ENCODE measurements at regions not wholly inside any gene's neighbourhood (a gene's known extent, or its start where the extent isn't known, plus 50 kb on each side); places are given as distances from the start of the nearest gene placed in this dataset.
A peak's percentile ranks its signal among the peaks of the same experiment; 100 is the strongest.

- Histone ChIP-seq H3K4me3 (ENCODE audit: insufficient read depth, low read length) (no peak overlapping the region), H3K4me2 (ENCODE audit: insufficient read depth, low read length) (no peak overlapping the region), H3K4me1 (ENCODE audit: insufficient read depth, low read length) (no peaks in the 10 kb centered on the region), H4K20me1 (ENCODE audit: insufficient read depth, low read length) (no peaks in the 10 kb centered on the region), H3K36me3 (ENCODE audit: insufficient read depth, low read length) (no peaks in the 10 kb centered on the region), H3K27ac (ENCODE audit: low read depth, low read length) (no peak overlapping the region), H3K27me3 (ENCODE audit: insufficient read depth, low read length) (no peaks in the 10 kb centered on the region), H3K9me3 (ENCODE audit: low read depth, low read length) (no peaks in the 10 kb centered on the region), H2AFZ (ENCODE audit: low read length) (no peak overlapping the region), H3K79me2 (ENCODE audit: insufficient read depth, low read length) (no peaks in the 10 kb centered on the region)
- no peak for TF ChIP-seq CTCF (IDR thresholded peaks at IDR 0.05; ENCODE audit: extremely low read depth, low read depth, low read length)
- no peak for DNase-seq (ENCODE audit: insufficient read length, low spot score, missing footprints)
Measured at GRCh38 chr3:18144571-18144970, 280.6 kb downstream of the SATB1 start.

DNA sequence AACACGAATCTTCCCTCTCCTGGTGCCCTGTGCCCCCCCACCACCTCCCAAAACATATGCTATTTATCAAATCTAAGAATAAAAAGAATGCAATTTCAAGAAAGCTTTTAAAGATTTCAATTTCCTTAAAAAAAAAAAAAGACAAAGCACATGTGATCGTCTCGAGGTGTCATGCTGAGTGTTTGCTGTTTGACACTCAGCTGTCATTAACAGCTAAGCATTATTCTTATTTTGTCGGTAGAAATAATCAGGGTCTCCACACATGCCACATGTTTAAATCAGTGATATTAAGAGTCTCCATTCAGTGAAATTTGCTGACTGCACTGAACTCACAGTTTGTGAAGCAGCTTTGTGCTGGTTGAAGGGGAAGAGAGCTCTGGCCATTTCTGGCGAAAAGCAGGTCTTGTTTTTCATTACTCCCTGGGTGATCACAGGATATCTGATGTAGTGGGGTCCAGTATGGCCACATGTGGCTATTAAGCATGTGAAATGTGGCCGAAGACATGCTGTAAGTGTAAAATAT, 281.8 kb downstream of the SATB1 start:
- Histone ChIP-seq H3K4me3 (ENCODE audit: insufficient read depth, low read length) (no peak overlapping the region), H3K27ac (ENCODE audit: low read depth, low read length) (no peak overlapping the region), H3K9me3 (ENCODE audit: low read depth, low read length) (no peaks in the 10 kb centered on the region), H3K4me1 (ENCODE audit: insufficient read depth, low read length) (no peaks in the 10 kb centered on the region), H3K36me3 (ENCODE audit: insufficient read depth, low read length) (no peaks in the 10 kb centered on the region), H3K79me2 (ENCODE audit: insufficient read depth, low read length) (no peaks in the 10 kb centered on the region), H2AFZ (ENCODE audit: low read length) (no peak overlapping the region), H3K4me2 (ENCODE audit: insufficient read depth, low read length) (no peak overlapping the region), H3K27me3 (ENCODE audit: insufficient read depth, low read length) (no peaks in the 10 kb centered on the region), H4K20me1 (ENCODE audit: insufficient read depth, low read length) (no peaks in the 10 kb centered on the region)
- TF ChIP-seq CTCF (IDR thresholded peaks at IDR 0.05; ENCODE audit: extremely low read depth, low read depth, low read length), result no peak
- DNase-seq (ENCODE audit: insufficient read length, low spot score, missing footprints), result no peak

DNA sequence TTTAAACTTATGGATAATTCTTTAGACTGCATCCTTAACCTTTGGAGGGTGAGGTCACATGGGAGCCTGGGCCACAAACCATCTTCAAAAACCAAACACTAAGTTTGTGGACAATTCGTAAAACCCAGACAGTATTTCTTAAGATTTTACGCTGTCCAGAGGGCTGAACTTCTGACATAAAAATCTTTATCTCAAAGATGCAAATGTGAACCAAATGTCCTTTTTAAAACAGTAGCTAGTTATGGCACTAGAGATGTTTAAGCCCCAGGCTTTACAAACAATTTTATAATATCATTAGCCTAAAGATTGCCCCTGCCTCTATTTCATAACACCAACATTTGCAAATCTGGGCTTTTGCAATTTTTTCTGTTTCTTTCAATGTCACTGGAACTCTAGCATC, 287.2 kb downstream of the SATB1 start:
- TF ChIP-seq CTCF (IDR thresholded peaks at IDR 0.05; ENCODE audit: extremely low read depth, low read depth, low read length), result no peak
- no peak for DNase-seq (ENCODE audit: insufficient read length, low spot score, missing footprints)
- Histone ChIP-seq H2AFZ (ENCODE audit: low read length) (no peak overlapping the region), H3K4me3 (ENCODE audit: insufficient read depth, low read length) (no peak overlapping the region), H3K36me3 (ENCODE audit: insufficient read depth, low read length) (no peaks in the 10 kb centered on the region), H3K4me2 (ENCODE audit: insufficient read depth, low read length) (no peak overlapping the region), H3K27ac (ENCODE audit: low read depth, low read length) (no peak overlapping the region), H3K9me3 (ENCODE audit: low read depth, low read length) (no peaks in the 10 kb centered on the region), H3K4me1 (ENCODE audit: insufficient read depth, low read length) (peaks cover 26% of the 10 kb centered on the region), H3K79me2 (ENCODE audit: insufficient read depth, low read length) (no peaks in the 10 kb centered on the region), H3K27me3 (ENCODE audit: insufficient read depth, low read length) (no peaks in the 10 kb centered on the region), H4K20me1 (ENCODE audit: insufficient read depth, low read length) (no peaks in the 10 kb centered on the region)

DNA sequence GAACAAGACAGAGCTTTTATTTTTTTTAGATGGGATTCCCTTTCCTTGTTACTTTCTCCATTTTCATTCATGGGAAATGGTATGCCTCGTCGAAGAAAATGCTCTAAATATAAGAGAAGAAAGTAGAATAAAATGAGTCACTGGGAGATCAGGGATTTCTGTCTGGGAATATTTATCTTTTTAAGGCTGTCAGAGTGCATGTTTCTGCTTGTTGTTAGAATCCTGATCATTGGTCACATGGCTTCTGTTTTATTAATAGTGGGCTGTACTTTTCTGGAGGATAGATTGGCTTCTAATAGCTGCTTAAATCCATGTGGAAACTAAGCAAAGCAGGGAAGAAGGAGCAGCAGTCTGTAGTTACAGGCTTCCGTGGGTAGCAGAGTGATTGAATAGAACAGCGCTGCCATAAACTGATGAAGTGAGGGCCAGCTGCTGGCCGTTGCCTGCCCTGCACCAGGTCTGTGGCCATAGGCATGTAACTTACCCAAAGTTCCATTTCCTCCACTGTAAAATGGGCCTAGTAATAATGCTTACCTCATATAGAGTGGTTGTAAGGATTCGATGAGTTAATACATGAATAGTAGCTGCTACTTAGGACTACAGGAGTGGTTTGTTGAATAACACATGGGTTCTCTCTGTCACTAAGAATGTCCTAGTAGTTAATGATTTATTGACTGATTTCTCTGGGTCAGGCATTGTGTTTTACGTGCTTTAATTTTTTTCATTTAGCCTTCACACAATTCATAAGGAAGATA, 289.9 kb downstream of the SATB1 start:
- H3K4me2 ChIP-seq (ENCODE audit: insufficient read depth, low read length), result peak overlapping the region; percentile 75
- H4K20me1 ChIP-seq (ENCODE audit: insufficient read depth, low read length), result no peaks in the 10 kb centered on the region

More for the DNA sequence above, 289.9 kb downstream of the SATB1 start:
- Histone ChIP-seq H3K9me3 (ENCODE audit: low read depth, low read length) (no peaks in the 10 kb centered on the region), H3K79me2 (ENCODE audit: insufficient read depth, low read length) (no peaks in the 10 kb centered on the region), H3K27ac (ENCODE audit: low read depth, low read length) (peak overlapping the region; percentile 92), H3K27me3 (ENCODE audit: insufficient read depth, low read length) (no peaks in the 10 kb centered on the region), H3K4me3 (ENCODE audit: insufficient read depth, low read length) (peak overlapping the region; percentile 27), H3K4me1 (ENCODE audit: insufficient read depth, low read length) (peaks cover 30% of the 10 kb centered on the region), H3K36me3 (ENCODE audit: insufficient read depth, low read length) (no peaks in the 10 kb centered on the region), H2AFZ (ENCODE audit: low read length) (peak overlapping the region; percentile 82)
- no peak for DNase-seq (ENCODE audit: insufficient read length, low spot score, missing footprints)
- no peak for TF ChIP-seq CTCF (IDR thresholded peaks at IDR 0.05; ENCODE audit: extremely low read depth, low read depth, low read length)
